ENCODE measurements at regions not wholly inside any gene's neighbourhood (a gene's known extent, or its start where the extent isn't known, plus 50 kb on each side); places are given as distances from the start of the nearest gene placed in this dataset.

- Histone ChIP-seq H3K27me3 (no peaks in the 10 kb centered on the region), H3K4me1 (ENCODE audit: low read depth) (no peaks in the 10 kb centered on the region), H3K9me3 (ENCODE audit: low read depth) (no peaks in the 10 kb centered on the region), H3K36me3 (no peaks in the 10 kb centered on the region), H3K27ac (no peak overlapping the region), H3K4me3 (no peak overlapping the region)
- TF ChIP-seq CTCF (IDR thresholded peaks at IDR 0.05; ENCODE audit: low read depth, low read length), result no peak
- DNase-seq (ENCODE audit: low read depth in 1 of 2, low spot score in 1 of 2), result no peak
Measured at GRCh38 chr7:118771672-118772071, 547.2 kb downstream of the ANKRD7 start.

GRCh38 chr7:118777308-118777707 is 552.8 kb downstream of the ANKRD7 start:
- H3K9me3 ChIP-seq (ENCODE audit: low read depth), result no peaks in the 10 kb centered on the region
- H3K4me3 ChIP-seq, result no peak overlapping the region
- DNase-seq (ENCODE audit: low read depth in 1 of 2, low spot score in 1 of 2), result no peak
- H3K27me3 ChIP-seq, result no peaks in the 10 kb centered on the region
- no peaks in the 10 kb centered on the region for H3K36me3 ChIP-seq
- H3K27ac ChIP-seq, result no peak overlapping the region
- no peak for TF ChIP-seq CTCF (IDR thresholded peaks at IDR 0.05; ENCODE audit: low read depth, low read length)
- no peaks in the 10 kb centered on the region for H3K4me1 ChIP-seq (ENCODE audit: low read depth)

- Histone ChIP-seq H3K4me3 (no peak overlapping the region), H3K27me3 (no peaks in the 10 kb centered on the region), H3K36me3 (no peaks in the 10 kb centered on the region), H3K9me3 (ENCODE audit: low read depth) (no peaks in the 10 kb centered on the region), H3K27ac (no peak overlapping the region), H3K4me1 (ENCODE audit: low read depth) (no peaks in the 10 kb centered on the region)
- TF ChIP-seq CTCF (IDR thresholded peaks at IDR 0.05; ENCODE audit: low read depth, low read length), result no peak
- DNase-seq (ENCODE audit: low read depth in 1 of 2, low spot score in 1 of 2), result no peak
Measured at GRCh38 chr7:118792682-118793081, 568.2 kb downstream of the ANKRD7 start.

DNA sequence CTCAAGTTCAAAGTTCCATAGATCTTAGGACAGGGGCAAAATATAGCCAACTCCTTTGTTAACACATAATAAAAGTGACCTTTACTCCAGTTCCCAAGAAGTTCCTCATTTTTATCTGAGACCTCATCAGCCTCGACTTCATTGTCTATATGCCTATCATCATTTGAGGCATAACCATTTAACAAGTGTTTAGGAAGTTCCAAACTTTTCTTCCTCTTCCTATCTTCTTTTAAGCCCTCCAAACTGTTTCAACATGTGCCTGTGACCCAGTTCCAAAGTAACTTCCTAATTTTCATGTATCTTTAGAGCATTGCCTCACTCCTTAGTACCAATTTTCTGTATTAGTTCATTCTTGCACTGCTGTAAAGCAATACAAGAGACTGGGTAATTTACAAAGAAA is 569.1 kb downstream of the ANKRD7 start:
- Histone ChIP-seq H3K27ac (no peak overlapping the region), H3K4me1 (ENCODE audit: low read depth) (no peaks in the 10 kb centered on the region), H3K4me3 (no peak overlapping the region), H3K36me3 (no peaks in the 10 kb centered on the region), H3K27me3 (no peaks in the 10 kb centered on the region), H3K9me3 (ENCODE audit: low read depth) (no peaks in the 10 kb centered on the region)
- TF ChIP-seq CTCF (IDR thresholded peaks at IDR 0.05; ENCODE audit: low read depth, low read length), result no peak
- DNase-seq (ENCODE audit: low read depth in 1 of 2, low spot score in 1 of 2), result no peak

- H3K36me3 ChIP-seq, result no peaks in the 10 kb centered on the region
- no peak for DNase-seq (ENCODE audit: low read depth in 1 of 2, low spot score in 1 of 2)
- no peaks in the 10 kb centered on the region for H3K4me1 ChIP-seq (ENCODE audit: low read depth)
- H3K27ac ChIP-seq, result no peak overlapping the region
- no peak for TF ChIP-seq CTCF (IDR thresholded peaks at IDR 0.05; ENCODE audit: low read depth, low read length)
- H3K27me3 ChIP-seq, result no peaks in the 10 kb centered on the region
- H3K9me3 ChIP-seq (ENCODE audit: low read depth), result no peaks in the 10 kb centered on the region
- no peak overlapping the region for H3K4me3 ChIP-seq
Measured at GRCh38 chr7:118794419-118794818, 569.9 kb downstream of the ANKRD7 start.

- TF ChIP-seq CTCF (IDR thresholded peaks at IDR 0.05; ENCODE audit: low read depth, low read length), result no peak
- Histone ChIP-seq H3K27ac (no peak overlapping the region), H3K36me3 (no peaks in the 10 kb centered on the region), H3K27me3 (no peaks in the 10 kb centered on the region), H3K4me1 (ENCODE audit: low read depth) (no peaks in the 10 kb centered on the region), H3K4me3 (no peak overlapping the region), H3K9me3 (ENCODE audit: low read depth) (no peaks in the 10 kb centered on the region)
- DNase-seq (ENCODE audit: low read depth in 1 of 2, low spot score in 1 of 2), result no peak
Measured at GRCh38 chr7:118801366-118801765, 576.9 kb downstream of the ANKRD7 start.

Data from cardiac muscle cell (in vitro differentiated cells and primary cell).